GF-D8 (cell line): ENCODE measurements at regions not wholly inside any gene's neighbourhood (a gene's known extent, or its start where the extent isn't known, plus 50 kb on each side); places are given as distances from the start of the nearest gene placed in this dataset.
"Not testable (repeated sequence)": the region's sequence is repeated elsewhere in the genome, so short reads cannot be mapped to it uniquely, and the experiment has no call there.

Experiments
- DNase-seq: peaks from one replicate; lab custom pipeline; 2025; lab: John Stamatoyannopoulos, UW

GRCh38 chr2:760001-760400 lies 82.8 kb upstream of the TMEM18 start:
- DNase-seq: no peak

GRCh38 chr2:758073-758820 lies 81.0 kb upstream of the TMEM18 start:
- DNase-seq: no peak

GRCh38 chr2:753123-753522 lies 75.9 kb upstream of the TMEM18 start:
- no peak for DNase-seq

- DNase-seq: no peak
Observed at GRCh38 chr2:751474-751873, 74.3 kb upstream of the TMEM18 start.

- DNase-seq: no peak
Observed at GRCh38 chr2:750628-751027, 73.4 kb upstream of the TMEM18 start.

- DNase-seq: no peak
Observed at GRCh38 chr2:747762-748351, 70.7 kb upstream of the TMEM18 start.

- no peak for DNase-seq
Observed at GRCh38 chr2:746697-747096, 69.5 kb upstream of the TMEM18 start.

- DNase-seq: no peak
Observed at GRCh38 chr2:744088-744487, 66.9 kb upstream of the TMEM18 start.

GRCh38 chr2:742221-742620 lies 65.0 kb upstream of the TMEM18 start:
- no peak for DNase-seq

- DNase-seq: no peak
Observed at GRCh38 chr2:741195-741496, 63.9 kb upstream of the TMEM18 start.

- peak; percentile 49 for DNase-seq
Observed at GRCh38 chr2:740322-741194, 63.4 kb upstream of the TMEM18 start.

- not testable (repeated sequence) for DNase-seq
Observed at GRCh38 chr2:739864-740321, 62.7 kb upstream of the TMEM18 start.

- no peak for DNase-seq
Observed at GRCh38 chr2:736939-737338, 59.7 kb upstream of the TMEM18 start.

- no peak for DNase-seq
Observed at GRCh38 chr2:735670-736218, 58.5 kb upstream of the TMEM18 start.

- DNase-seq: no peak
Observed at GRCh38 chr2:734496-734895, 57.3 kb upstream of the TMEM18 start.

- no peak for DNase-seq
Observed at GRCh38 chr2:733495-733894, 56.3 kb upstream of the TMEM18 start.

- no peak for DNase-seq
Observed at GRCh38 chr2:733001-733400, 55.8 kb upstream of the TMEM18 start.

- no peak for DNase-seq
Observed at GRCh38 chr2:731711-732110, 54.5 kb upstream of the TMEM18 start.

GRCh38 chr2:729376-729861 lies 52.2 kb upstream of the TMEM18 start:
- DNase-seq: no peak

- DNase-seq: no peak
Observed at GRCh38 chr2:728165-728564, 51.0 kb upstream of the TMEM18 start.

GRCh38 chr2:727071-727470 lies 49.9 kb upstream of the TMEM18 start:
- no peak for DNase-seq
